Amygdala (tissue), 56 donors: ENCODE measurements at regions not wholly inside any gene's neighbourhood (a gene's known extent, or its start where the extent isn't known, plus 50 kb on each side); places are given as distances from the start of the nearest gene placed in this dataset.
"Not testable (repeated sequence)": the region's sequence is repeated elsewhere in the genome, so short reads cannot be mapped to it uniquely, and the experiment has no call there.

Experiments used
- DNase-seq, 56 donors: peaks; one replicate each; lab custom pipeline; 2025; lab: John Stamatoyannopoulos, UW

DNA sequence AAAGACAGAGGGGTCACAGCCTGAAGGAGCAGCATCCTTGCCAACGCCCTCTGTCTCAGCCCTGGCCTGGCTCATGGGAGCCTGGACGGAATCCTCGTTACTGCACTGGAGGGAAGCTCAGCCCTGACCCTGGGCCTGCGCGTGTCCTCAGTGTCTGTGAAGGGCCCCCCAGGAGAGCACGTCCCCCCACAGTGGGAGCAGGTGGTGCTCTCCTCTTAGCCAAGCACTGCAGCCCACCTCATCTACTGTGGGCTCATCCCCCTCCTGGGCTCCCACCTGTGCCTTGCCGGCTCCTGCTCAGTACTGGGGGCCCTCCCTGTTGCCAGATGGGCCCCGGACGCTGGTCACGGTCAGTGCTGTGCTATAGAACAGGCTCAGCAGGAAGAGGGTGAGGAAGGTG, 177.7 kb downstream of the TMEM121 start:
- DNase-seq = not testable (repeated sequence)

DNA sequence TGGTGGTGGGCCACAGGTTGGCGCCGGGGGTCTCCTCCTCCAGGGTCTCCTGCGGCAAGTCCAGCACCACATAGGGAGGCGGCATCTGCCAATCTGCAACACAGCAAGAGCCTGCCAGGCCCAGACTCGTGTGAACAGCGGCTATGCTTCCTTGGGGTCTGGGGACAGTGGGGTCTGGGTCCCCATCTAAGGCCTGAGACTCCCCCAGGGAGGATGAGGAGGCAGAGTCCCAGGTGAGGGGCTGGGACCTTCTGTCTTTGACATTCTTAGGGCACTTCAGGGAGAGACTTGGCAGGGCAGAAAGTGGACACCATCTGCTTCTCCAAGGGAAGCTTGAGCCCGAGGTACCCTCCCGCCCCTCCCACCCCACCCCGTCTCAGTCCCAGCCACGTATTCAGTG, 178.1 kb downstream of the TMEM121 start:
- not testable (repeated sequence) for DNase-seq

DNA sequence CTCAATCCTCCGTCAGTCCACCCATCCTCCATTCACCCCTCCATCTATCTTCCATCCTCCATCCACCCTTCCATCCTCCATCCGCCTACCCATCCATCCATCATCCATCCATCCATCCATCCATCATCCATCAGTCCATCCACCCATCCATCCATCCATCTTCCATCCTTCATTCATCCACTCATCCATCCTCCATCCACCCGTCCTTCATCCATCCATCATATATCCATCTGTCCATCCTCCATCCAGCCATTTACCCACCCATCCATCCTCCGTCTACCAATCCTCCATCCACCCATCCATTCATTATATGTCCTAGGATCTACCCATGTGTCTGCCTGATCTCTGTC, 179.1 kb downstream of the TMEM121 start:
- DNase-seq = not testable (repeated sequence)

DNA sequence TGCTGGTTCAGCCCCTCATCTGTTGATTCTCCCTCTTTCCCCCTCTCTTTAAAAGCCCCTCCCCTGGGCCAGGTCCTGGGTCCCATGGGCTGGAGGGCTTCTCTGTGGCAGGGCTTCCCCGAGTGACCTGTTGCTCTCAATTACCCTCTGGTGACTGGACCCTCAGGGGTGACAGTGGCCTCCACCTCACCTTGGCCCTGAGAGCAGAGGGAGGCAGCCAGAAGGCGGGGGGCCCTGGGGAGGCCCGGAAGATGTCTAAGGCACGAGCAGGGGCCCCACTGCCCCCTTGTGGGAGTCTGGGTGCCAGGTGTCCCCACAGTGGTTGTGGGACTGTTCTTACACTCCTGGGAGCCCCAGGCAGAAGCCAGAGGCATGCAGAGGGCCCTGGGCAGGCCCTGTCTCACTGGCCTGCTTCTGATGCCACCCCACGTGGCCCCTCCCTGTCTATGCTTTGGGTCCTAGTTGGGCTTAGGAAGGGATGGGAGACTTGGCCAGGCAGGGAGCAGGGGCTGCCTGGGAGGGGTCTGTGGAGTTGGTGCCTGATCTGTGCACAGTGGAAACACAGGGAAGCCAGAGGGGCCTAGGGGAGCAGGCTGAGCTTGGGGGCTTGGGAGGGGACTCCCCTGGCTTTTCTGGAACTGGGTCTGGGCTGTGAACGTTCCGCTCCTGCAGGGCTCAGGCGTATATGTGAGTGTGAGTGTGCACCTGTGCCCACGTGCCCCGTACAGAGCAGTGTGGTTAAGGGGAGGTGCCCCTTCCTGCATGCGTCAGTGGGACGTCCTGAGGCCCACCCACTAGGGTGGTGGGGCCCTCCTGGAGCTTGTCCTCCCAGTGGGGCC, 179.7 kb downstream of the TMEM121 start:
- not testable (repeated sequence) for DNase-seq

DNA sequence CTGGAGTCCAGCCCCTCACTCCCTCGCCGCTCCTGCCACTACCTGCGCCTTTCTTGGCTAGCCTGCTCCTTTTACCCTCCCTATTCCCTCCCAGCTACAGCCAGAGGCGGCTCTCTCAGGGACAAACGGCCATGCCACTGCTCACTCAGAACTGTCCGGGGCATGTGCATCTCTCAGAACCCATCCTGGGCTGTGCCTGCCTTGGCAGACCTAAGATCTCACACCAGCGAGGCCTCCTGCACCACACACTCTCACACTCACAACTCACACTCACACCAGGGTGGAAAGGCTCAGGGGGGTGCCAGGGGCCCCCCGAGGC, 180.3 kb downstream of the TMEM121 start:
- not testable (repeated sequence) for DNase-seq

DNA sequence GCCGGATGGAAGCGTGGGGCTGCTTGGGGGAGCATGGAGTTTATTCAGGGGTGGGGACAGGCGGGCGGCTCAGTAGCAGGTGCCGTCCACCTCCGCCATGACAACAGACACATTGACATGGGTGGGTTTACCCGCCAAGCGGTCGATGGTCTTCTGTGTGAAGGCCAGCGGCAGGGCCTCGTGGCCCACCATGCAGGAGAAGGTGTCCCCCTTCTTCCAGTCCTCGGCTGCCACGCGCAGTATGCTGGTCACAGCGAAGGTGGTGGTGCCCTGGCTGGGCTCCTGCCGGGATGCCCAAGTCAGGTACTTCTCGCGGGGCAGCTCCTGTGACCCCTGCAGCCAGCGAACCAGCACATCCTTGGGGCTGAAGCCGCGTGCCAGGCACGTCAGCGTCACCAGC, 180.7 kb downstream of the TMEM121 start:
- DNase-seq = not testable (repeated sequence)

DNA sequence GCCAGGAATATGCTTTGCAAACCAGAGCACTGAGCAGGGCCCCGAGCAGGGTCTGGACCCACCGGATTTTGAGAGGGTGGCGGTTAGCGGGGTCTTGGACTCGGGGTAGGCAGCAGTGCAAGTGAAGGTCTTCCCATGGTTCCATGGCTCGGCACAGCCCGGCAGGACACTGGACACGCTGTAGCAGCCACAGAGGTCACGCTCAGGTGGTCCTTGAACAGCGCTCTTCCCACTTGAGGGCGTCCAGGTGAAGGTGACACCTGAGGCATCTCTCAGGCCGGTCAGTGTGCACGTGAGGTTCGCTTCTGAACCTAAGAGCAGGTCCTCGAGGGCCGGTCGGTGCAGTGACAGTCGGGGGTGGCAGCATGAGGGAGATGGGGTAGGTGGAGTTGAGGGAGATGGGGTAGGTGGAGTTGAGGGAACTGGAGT, 181.4 kb downstream of the TMEM121 start:
- DNase-seq = not testable (repeated sequence)

DNA sequence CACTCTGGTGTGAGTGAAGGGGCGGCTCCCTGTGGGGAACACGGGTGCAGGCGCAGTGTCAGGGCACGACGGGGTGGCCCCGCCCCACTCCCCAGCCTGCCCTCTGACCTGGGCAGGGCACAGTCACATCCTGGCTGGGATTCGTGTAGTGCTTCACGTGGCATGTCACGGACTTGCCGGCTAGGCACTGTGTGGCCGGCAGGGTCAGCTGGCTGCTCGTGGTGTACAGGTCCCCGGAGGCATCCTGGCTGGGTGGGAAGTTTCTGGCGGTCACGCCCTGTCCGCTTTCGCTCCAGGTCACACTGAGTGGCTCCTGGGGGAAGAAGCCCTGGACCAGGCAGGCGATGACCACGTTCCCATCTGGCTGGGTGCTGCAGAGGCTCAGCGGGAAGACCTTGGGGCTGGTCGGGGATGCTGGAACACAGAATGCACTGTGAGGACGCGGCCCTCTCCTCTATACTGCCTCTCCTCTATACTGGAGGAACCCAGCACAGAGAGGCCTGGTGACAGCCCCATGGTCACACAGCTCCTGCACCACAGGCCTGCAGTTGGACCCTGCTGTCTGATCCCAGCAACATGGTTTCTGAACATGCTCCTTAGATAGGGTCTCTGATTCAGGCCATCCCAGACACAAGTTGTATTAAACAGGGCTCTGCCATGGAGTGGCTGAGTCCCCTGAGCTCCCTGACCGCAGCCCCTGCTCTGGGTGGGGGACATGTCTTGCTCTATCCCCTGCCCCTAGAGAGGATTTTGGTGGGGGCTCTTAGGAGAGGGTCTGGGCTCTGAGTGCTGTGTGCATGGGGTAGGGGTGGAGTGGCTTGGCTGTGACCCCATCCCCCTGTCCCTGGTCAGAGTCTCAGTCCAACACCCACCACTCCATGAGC, 182.1 kb downstream of the TMEM121 start:
- DNase-seq = not testable (repeated sequence)

DNA sequence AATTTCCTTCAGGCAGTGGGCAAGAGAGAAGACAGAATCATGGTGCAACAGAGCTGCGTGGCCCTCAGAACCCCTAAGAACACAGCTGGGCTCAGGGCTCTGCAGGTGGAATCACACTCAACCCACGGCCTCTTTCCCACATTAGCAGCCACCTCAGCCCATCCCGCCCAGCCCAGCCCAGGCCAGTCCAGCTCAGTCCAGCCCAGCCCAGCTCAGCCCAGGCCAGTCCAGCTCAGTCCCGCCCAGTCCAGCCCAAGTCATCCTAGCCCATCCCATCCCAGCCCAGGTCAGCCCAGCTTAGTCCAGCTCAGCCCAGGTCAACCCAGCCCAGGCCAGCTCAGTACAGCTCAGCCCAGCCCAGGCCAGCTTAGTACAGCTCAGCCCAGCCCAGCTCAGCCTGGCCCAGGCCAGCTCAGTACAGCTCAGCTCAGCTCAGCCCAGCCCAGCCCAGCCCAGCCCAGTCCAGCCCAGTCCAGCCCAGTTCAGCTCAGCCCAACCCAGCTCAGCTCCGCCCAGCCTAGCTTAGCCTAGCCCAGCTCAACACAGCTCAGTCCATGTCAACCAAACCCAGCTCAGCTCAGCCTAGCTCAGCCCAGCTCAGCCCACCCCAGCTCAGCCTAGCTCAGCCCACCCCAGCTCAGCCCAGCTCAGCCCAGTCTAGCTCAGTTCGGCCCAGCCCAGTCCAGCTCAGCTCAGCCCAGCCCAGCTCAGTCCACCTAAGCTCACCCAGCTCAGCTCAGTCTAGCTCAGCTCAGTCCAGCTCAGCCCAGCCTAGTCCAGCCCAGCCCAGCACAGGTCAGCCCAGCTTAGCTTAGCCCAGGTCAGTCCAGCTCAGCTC, 183.1 kb downstream of the TMEM121 start:
- no peak for DNase-seq

DNA sequence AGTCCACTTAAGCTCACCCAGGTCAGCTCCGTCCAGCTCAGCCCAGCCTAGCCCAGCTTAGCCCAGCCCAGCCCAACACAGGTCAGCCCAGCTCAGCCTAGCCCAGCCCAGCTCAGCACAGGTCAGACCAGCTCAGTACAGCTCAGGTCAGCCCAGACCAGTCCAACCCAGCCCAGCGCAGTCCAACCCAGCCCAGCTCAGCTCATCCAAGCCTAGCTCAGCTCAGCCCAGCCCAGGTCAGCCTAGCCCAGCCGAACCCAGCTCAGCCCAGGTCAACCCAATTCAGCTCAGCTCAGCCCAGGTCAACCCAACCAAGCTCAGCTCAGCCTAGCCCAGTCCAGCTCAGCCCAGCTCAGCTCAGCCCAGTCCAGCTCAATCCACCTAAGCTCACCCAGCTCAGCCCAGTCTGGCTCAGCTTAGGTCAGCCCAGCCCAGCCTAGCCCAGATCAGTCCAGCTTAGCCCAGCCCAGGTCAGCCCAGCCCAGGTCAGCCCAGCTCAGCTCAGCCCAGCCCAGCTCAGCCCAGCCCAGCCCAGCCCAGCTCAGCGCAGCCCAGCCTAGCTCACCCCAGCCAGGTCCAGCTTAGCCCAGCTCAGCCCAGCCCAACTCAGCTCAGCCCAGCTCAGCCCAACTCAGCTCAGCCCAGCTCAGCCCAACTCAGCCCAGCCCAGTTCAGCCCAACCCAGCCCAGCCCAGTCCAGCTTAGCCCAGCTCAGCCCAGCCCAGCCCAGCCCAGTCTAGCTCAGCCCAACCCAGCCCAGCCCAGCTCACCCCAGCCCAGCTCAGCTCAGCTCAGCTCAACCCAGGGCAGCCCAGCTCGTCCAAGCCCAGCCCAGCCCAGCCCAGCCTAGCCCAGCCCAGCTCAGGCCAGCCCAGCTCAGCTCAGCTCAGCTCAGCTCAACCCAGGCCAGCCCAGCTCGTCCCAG, 184.0 kb downstream of the TMEM121 start:
- no peak for DNase-seq

DNA sequence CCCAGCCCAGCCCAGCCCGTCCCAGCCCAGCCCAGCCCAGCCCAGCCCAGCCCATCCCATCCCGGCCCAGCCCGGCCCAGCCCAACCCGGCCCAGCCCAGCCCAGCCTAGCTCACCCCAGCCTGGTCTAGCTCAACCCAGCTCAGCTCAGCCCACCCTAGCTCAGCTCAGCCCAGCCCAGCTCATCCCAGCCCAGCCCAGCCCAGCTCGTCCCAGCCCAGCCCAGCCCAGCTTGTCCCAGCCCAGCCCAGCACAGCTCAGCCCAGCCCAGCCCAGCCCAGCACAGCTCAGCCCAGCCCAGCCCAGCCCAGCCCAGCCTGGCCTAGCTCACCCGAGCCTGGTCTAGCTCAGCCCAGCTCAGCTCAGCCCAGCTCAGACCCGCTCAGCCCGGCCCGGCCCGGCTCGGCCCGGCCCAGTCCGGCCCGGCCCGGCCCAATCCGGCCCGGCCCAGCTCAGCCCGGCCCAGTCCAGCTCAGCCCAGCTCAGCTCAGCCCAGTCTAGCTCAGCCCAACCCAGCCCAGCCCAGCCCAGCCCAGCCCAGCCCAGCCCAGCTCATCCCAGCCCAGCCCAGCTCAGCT, 184.7 kb downstream of the TMEM121 start:
- no peak for DNase-seq

DNA sequence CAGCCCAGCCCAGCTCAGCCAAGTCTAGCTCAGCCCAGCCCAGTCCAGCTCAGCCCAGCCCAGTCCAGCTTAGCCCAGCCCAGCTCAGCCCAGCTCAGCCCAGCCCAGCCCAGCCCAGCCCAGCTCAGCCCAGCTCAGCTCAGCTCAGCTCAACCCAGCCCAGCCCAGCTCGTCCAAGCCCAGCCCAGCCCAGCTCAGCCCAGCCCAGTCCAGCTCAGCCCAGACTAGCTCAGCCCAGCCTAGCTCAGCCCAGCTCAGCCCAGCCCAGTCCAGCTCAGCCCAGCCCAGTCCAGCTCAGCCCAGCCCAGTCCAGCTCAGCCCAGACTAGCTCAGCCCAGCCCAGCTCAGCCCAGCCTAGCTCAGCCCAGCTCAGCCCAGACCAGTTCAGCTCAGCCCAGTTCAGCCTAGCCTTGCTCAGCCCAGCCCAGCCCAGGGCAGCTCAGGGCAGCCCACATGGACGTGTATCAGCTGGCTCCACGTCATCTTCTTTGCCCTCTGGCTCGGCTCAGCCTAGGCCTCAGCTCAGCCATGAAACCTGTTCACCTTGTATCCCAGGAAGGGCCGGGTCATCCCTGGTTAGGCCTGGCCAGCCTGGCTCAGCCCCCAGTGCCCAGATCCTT, 185.6 kb downstream of the TMEM121 start:
- no peak for DNase-seq

DNA sequence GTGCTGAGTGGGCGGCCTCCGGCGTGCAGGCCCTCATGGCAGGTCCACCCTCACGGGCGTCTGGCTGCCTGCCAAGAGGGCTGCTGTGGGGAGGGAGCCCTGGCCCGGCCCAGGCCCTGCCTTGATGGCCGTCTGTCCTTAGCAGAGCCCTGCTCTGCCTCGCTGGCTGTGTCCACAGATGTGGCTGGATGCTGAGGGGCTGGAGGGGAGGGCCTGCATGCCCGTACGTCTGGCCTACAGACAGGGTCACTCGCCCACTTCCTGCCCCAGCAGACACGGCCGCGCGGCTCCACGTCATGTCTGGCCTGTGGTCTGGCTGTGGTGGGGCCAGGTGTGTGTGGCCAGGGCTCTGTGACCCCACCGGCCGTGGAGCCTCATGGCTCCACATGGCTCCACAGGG, 186.3 kb downstream of the TMEM121 start:
- not testable (repeated sequence) for DNase-seq

DNA sequence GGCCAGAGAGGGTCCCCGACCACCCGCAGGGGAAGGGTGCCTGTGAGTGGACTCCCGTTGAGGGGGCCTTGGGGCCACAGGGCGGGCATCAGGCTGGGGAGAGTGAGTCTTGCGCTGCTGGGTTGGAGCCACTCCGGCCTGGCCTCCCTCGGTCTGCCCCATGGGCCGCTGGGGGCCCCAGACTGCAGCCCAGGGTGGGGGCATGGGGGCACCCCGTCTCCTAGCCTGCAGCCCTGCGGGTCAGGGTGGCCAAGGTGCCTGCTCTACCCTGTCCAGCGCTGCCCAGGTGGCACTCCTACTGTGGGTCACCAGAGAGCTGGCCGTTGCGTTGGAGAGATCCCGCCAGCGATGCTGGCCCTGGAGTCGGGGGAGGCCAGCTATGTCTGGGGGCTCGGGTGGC, 186.8 kb downstream of the TMEM121 start:
- DNase-seq = not testable (repeated sequence)

DNA sequence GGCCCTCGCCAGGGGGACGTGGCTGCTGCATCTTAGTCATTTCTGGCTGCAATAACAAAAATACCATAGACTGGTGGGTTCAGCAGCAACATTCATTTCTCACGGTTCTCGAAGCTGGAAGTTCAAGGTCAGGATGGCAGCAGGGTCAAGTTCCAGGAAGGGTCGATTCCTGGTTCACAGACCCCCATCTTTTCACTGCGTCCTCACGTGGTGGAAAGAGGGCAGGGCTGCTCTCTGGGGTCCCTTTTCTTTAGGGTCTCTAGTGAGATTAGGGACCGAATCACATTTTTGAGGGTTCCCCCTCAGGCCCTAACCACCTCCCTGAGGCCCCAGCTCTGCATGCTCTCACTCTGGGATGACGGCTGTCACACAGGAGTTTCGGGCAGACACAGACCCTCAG, 187.5 kb downstream of the TMEM121 start:
- DNase-seq = not testable (repeated sequence)

DNA sequence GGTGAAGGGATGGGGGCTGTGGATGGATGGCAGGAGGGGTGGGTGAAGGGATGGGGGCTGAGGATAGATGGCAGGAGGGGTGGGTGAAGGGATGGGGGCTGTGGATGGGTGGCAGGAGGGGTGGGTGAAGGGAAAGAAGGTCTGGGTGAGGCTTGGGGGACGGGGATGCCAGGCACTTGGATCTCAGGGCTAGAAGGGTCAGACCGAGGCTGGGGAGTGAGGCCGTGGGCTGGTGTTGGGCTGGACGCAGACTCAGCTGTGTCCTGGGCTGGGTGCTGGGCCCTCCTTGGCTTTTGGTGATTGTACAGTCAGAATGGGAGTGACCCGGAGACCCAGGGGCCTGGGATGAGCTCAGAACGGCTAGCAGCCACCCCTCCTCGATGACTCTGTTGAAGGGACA, 192.4 kb downstream of the TMEM121 start:
- DNase-seq = not testable (repeated sequence)

DNA sequence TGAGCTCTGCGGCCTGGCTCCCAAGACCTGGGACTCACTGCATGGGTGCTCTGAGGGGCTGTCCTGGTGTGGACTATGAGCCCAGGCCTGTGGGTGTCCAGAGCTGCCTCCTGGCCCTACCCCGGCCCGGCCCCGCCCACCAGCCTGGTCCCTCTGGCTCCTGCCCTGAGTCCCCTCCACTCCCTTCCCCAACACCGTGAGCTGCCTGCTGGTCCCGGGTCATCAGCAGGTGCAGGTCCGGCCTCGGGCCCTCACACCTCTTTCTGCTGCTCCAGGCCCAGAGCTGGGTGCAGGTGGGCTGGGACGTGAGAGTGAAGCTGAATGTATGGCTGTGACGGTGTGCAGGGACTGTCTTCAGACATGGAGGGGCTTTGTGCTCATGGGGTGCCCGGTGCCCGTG, 193.7 kb downstream of the TMEM121 start:
- DNase-seq = not testable (repeated sequence)

DNA sequence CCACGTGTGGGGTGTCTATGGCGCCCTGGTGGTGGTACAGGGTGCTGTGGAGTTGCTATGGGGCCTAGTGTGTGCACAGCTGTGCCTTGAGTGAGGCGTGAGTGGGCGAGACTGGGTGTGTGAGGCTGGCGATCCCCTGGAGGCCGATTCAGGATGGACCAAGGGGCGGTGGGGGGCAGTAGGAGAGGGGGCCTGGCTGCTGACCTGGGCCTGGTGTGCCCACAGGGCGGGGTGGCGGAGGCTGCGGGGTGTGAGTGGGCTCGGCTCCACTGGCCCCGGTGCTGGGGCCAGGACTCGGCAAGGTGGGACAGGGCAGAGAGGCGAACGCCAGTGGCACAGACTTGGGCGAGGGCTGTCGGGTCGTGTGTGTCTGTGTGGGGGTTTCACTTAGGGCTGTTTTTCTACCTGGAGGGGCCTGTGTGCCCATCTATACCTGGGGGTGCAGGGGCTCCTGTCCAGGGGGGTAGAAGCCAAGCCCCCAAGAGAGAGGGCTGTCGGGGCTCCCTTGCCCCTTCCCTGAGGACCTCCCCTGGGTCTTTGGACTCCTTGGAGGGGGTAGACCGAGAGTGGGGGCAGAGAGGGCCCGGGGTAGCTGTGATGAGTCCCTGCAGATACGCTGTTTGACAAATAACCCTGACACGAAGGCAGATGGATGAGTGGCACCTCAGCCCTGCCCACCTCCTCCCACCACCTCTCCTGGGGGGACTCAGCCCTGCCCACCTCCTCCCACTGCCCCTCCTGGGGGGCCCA, 194.6 kb downstream of the TMEM121 start:
- not testable (repeated sequence) for DNase-seq
